ENCODE measurements at regions not wholly inside any gene's neighbourhood (a gene's known extent, or its start where the extent isn't known, plus 50 kb on each side); places are given as distances from the start of the nearest gene placed in this dataset.

DNA sequence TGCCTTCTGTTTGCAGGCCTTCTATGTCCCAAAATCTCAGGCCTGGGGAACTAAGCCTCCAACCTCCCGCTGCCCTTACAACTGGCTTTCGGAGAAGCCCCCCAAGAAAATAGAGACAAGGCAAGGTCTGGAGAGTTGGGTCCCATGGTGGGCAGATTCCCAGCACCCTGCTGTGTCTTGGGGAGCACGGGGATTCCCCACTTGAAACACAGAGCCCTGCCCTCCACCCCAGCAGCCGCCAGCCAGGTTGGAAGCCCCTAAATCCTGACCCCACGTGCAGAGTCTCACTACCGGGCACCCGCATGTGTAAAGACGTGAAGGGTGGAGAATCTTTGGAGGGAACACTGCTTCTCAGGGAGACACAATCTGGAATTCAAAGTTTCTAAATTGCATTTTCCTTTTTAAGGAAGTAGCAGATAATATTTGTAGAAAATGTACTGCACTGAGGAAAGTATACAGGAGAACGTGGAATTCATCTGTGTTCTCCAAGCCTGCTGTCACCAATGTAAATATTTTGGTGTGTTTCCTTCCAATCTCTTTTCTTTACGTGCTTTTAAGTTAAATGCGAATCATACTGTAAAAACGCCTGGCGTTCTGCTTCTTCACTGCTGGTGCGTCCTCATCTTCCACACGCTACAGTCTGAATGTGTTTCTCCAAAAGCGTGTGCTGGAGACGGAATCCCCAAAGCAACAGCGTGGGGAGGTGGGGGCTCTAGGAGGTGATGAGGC, 220.9 kb downstream of the BRD1 start:
- no peak for TF ChIP-seq CTCF (conservative IDR thresholded peaks at IDR 0.05; ENCODE audit: low read depth, low read length)
- no peak for TF ChIP-seq EZH2 (IDR thresholded peaks at IDR 0.05; ENCODE audit: low read length, unreplicated experiment)

Measured in PC-3 (cell line).